ENCODE measurements at regions not wholly inside any gene's neighbourhood (a gene's known extent, or its start where the extent isn't known, plus 50 kb on each side); places are given as distances from the start of the nearest gene placed in this dataset.

GRCh38 chr15:34664418-34664817, 81.0 kb upstream of the GOLGA8B start:
- no peak for DNase-seq (ENCODE audit: extremely low spot score)
- TF ChIP-seq FOXA1 (IDR thresholded peaks at IDR 0.05): no peak
- no peak for TF ChIP-seq ELF4 (IDR thresholded peaks at IDR 0.05)
- TF ChIP-seq CTBP1 (IDR thresholded peaks at IDR 0.05; ENCODE audit: borderline replicate concordance): no peak
- no peak for TF ChIP-seq SP1 (IDR thresholded peaks at IDR 0.05)
- no peak for TF ChIP-seq FOXM1 (IDR thresholded peaks at IDR 0.05; ENCODE audit: borderline replicate concordance)
- no peak for TF ChIP-seq HDGF (IDR thresholded peaks at IDR 0.05; ENCODE audit: borderline replicate concordance)
- TF ChIP-seq ARNT (IDR thresholded peaks at IDR 0.05): no peak
- TF ChIP-seq TARDBP (IDR thresholded peaks at IDR 0.05): no peak
- no peak for TF ChIP-seq NFRKB (IDR thresholded peaks at IDR 0.05)
- no peak for TF ChIP-seq L3MBTL2 (conservative IDR thresholded peaks at IDR 0.05)
- no peak for TF ChIP-seq PKNOX1 (IDR thresholded peaks at IDR 0.05)
- ChIA-PET POLR2A (no interaction called here), CTCF (no interaction called here)

- POLR2A ChIA-PET: no interaction called here
- CTCF ChIA-PET: no interaction called here
- TF ChIP-seq CTBP1 (IDR thresholded peaks at IDR 0.05; ENCODE audit: borderline replicate concordance): no peak
- TF ChIP-seq ARNT (IDR thresholded peaks at IDR 0.05): no peak
- no peak for TF ChIP-seq SP1 (IDR thresholded peaks at IDR 0.05)
- TF ChIP-seq FOXA1 (IDR thresholded peaks at IDR 0.05): no peak
- TF ChIP-seq NFRKB (IDR thresholded peaks at IDR 0.05): no peak
- TF ChIP-seq TARDBP (IDR thresholded peaks at IDR 0.05): no peak
- no peak for TF ChIP-seq PKNOX1 (IDR thresholded peaks at IDR 0.05)
- TF ChIP-seq L3MBTL2 (conservative IDR thresholded peaks at IDR 0.05): no peak
- no peak for TF ChIP-seq FOXK2 (IDR thresholded peaks at IDR 0.05)
- TF ChIP-seq ELF4 (IDR thresholded peaks at IDR 0.05): no peak
- TF ChIP-seq ZNF384 (IDR thresholded peaks at IDR 0.05): no peak
- no peak for TF ChIP-seq FOXM1 (IDR thresholded peaks at IDR 0.05; ENCODE audit: borderline replicate concordance)
- TF ChIP-seq SUZ12 (IDR thresholded peaks at IDR 0.05): no peak
- TF ChIP-seq HDGF (IDR thresholded peaks at IDR 0.05; ENCODE audit: borderline replicate concordance): no peak
- TF ChIP-seq LEF1 (IDR thresholded peaks at IDR 0.05; ENCODE audit: borderline replicate concordance): no peak
- no peak for DNase-seq (ENCODE audit: extremely low spot score)
These were observed 79.7 kb upstream of the GOLGA8B start for GRCh38 chr15:34663101-34663500.

GRCh38 chr15:34659056-34659455, 75.6 kb upstream of the GOLGA8B start:
- POLR2A ChIA-PET: no interaction called here
- TF ChIP-seq ARNT (IDR thresholded peaks at IDR 0.05): no peak
- no peak for TF ChIP-seq FOXA1 (IDR thresholded peaks at IDR 0.05)
- TF ChIP-seq ZNF384 (IDR thresholded peaks at IDR 0.05): no peak
- TF ChIP-seq TARDBP (IDR thresholded peaks at IDR 0.05): no peak
- TF ChIP-seq LEF1 (IDR thresholded peaks at IDR 0.05; ENCODE audit: borderline replicate concordance): no peak
- TF ChIP-seq CTBP1 (IDR thresholded peaks at IDR 0.05; ENCODE audit: borderline replicate concordance): no peak
- TF ChIP-seq L3MBTL2 (conservative IDR thresholded peaks at IDR 0.05): no peak
- no peak for TF ChIP-seq SP1 (IDR thresholded peaks at IDR 0.05)
- no peak for TF ChIP-seq FOXM1 (IDR thresholded peaks at IDR 0.05; ENCODE audit: borderline replicate concordance)
- TF ChIP-seq ELF4 (IDR thresholded peaks at IDR 0.05): no peak
- TF ChIP-seq HDGF (IDR thresholded peaks at IDR 0.05; ENCODE audit: borderline replicate concordance): no peak
- TF ChIP-seq NFRKB (IDR thresholded peaks at IDR 0.05): no peak
- no peak for TF ChIP-seq BHLHE40 (IDR thresholded peaks at IDR 0.05; ENCODE audit: borderline replicate concordance)
- TF ChIP-seq PKNOX1 (IDR thresholded peaks at IDR 0.05): no peak
- TF ChIP-seq FOXK2 (IDR thresholded peaks at IDR 0.05): no peak
- TF ChIP-seq SUZ12 (IDR thresholded peaks at IDR 0.05): no peak
- CTCF ChIA-PET: no interaction called here
- DNase-seq (ENCODE audit: extremely low spot score): no peak

GRCh38 chr15:34657469-34658127, 74.1 kb upstream of the GOLGA8B start:
- TF ChIP-seq BHLHE40 (IDR thresholded peaks at IDR 0.05; ENCODE audit: borderline replicate concordance): no peak
- TF ChIP-seq HDGF (IDR thresholded peaks at IDR 0.05; ENCODE audit: borderline replicate concordance): no peak
- no peak for TF ChIP-seq L3MBTL2 (conservative IDR thresholded peaks at IDR 0.05)
- no peak for TF ChIP-seq NFRKB (IDR thresholded peaks at IDR 0.05)
- no peak for TF ChIP-seq SP1 (IDR thresholded peaks at IDR 0.05)
- no peak for TF ChIP-seq CTBP1 (IDR thresholded peaks at IDR 0.05; ENCODE audit: borderline replicate concordance)
- no peak for TF ChIP-seq FOXA1 (IDR thresholded peaks at IDR 0.05)
- TF ChIP-seq FOXM1 (IDR thresholded peaks at IDR 0.05; ENCODE audit: borderline replicate concordance): no peak
- TF ChIP-seq PKNOX1 (IDR thresholded peaks at IDR 0.05): no peak
- no peak for TF ChIP-seq SUZ12 (IDR thresholded peaks at IDR 0.05)
- TF ChIP-seq ELF4 (IDR thresholded peaks at IDR 0.05): no peak
- TF ChIP-seq FOXK2 (IDR thresholded peaks at IDR 0.05): no peak
- TF ChIP-seq TARDBP (IDR thresholded peaks at IDR 0.05): no peak
- ChIA-PET POLR2A (no interaction called here), CTCF (no interaction called here)
- no peak for DNase-seq (ENCODE audit: extremely low spot score)

GRCh38 chr15:34656005-34656796, 72.8 kb upstream of the GOLGA8B start:
- POLR2A ChIA-PET: no interaction called here
- no peak for DNase-seq (ENCODE audit: extremely low spot score)
- TF ChIP-seq NFRKB (IDR thresholded peaks at IDR 0.05) (no peak), ZNF384 (IDR thresholded peaks at IDR 0.05) (no peak), CTBP1 (IDR thresholded peaks at IDR 0.05; ENCODE audit: borderline replicate concordance) (no peak), SP1 (IDR thresholded peaks at IDR 0.05) (no peak), FOXK2 (IDR thresholded peaks at IDR 0.05) (no peak), ARNT (IDR thresholded peaks at IDR 0.05) (no peak), L3MBTL2 (conservative IDR thresholded peaks at IDR 0.05) (no peak), ELF4 (IDR thresholded peaks at IDR 0.05) (no peak), LEF1 (IDR thresholded peaks at IDR 0.05; ENCODE audit: borderline replicate concordance) (no peak), FOXA1 (IDR thresholded peaks at IDR 0.05) (no peak), SUZ12 (IDR thresholded peaks at IDR 0.05) (no peak)
- CTCF ChIA-PET: no interaction called here

Measured in HEK293T (cell line).